ENCODE measurements at regions not wholly inside any gene's neighbourhood (a gene's known extent, or its start where the extent isn't known, plus 50 kb on each side); places are given as distances from the start of the nearest gene placed in this dataset.

GRCh38 chr10:133010095-133010842, 67.9 kb upstream of the CFAP46 start:
- Histone ChIP-seq H3K27ac (ENCODE audit: low read depth in 1 of 2, low read length in 2 of 2) (peak overlapping the region; percentile 94 to 97), H3K4me2 (replicated peaks; ENCODE audit: extremely low read depth, low read length, poor library complexity, severe bottlenecking) (peak overlapping the region; percentile 69), H3K4me1 (ENCODE audit: control insufficient read depth in 1 of 2, insufficient read depth in 2 of 2, low read length in 2 of 2) (peaks cover 57 to 74% of the 10 kb centered on the region in 2 donors), H3K27me3 (ENCODE audit: control insufficient read depth in 2 of 2, insufficient read depth in 2 of 2, low read length in 2 of 2) (no peaks in the 10 kb centered on the region), H3K9ac (ENCODE audit: insufficient read depth, low read length, poor library complexity, severe bottlenecking) (peak overlapping the region; percentile 73), H3K4me3 (replicated peaks in 1 of 3; ENCODE audit: low read depth in 2 of 3, low read length in 3 of 3) (peak overlapping the region in 2 of 3 experiments; percentile 0 to 60), H4K20me1 (ENCODE audit: insufficient read depth, low read length) (no peaks in the 10 kb centered on the region), H3K36me3 (replicated peaks in 1 of 2; ENCODE audit: control insufficient read depth in 1 of 2, insufficient read depth in 2 of 2, low read length in 2 of 2) (peaks cover 0 to 5% of the 10 kb centered on the region in 2 donors), H3K9me3 (replicated peaks in 1 of 2; ENCODE audit: control insufficient read depth in 1 of 2, insufficient read depth in 1 of 2, low read length in 2 of 2) (no peaks in the 10 kb centered on the region), H2AFZ (ENCODE audit: insufficient read depth, low read depth, low read length, poor library complexity, severe bottlenecking) (no peak overlapping the region), H3K79me2 (ENCODE audit: insufficient read depth, low read length) (peaks cover 7% of the 10 kb centered on the region)
- H3K4me1 Mint-ChIP-seq: peaks cover 43% of the 10 kb centered on the region
- H3K36me3 Mint-ChIP-seq: peaks cover 0 to 2% of the 10 kb centered on the region in 2 donors
- TF ChIP-seq CTCF (IDR thresholded peaks at IDR 0.05): no peak
- H3K9me3 Mint-ChIP-seq: peaks cover 0 to 2% (median 0%) of the 10 kb centered on the region in 7 donors
- intact Hi-C loops (cut with micrococcal nuclease): loop anchor here (5.0 to 10.0 kb wide), 2 partner anchors 235 to 247 kb away; no protein-coding TSS in a partner anchor
- WGBS (ENCODE audit: insufficient coverage): 97% methylated on average over 22 of the region's 23 CpGs
- no peak overlapping the region for H3K27ac Mint-ChIP-seq
- H3K4me3 Mint-ChIP-seq: peak overlapping the region in 1 of 2 donors; percentile 63
- peak in 2 of 3 donors; percentile 15 to 38 for DNase-seq
- H3K27me3 Mint-ChIP-seq (ENCODE audit: low read depth in 3 of 3): peaks cover 0 to 10% (median 2%) of the 10 kb centered on the region in 3 donors

GRCh38 chr10:133009218-133009950, 67.0 kb upstream of the CFAP46 start:
- WGBS (ENCODE audit: insufficient coverage): 59% methylated on average over 16 of the region's 23 CpGs
- intact Hi-C loops (cut with micrococcal nuclease): no loop called here
- H4K20me1 ChIP-seq (ENCODE audit: insufficient read depth, low read length): no peaks in the 10 kb centered on the region
- Mint-ChIP-seq H3K4me1 (peaks cover 43% of the 10 kb centered on the region), H3K36me3 (no peaks in the 10 kb centered on the region), H3K9me3 (peaks cover 0 to 2% (median 0%) of the 10 kb centered on the region in 7 donors), H3K4me3 (peak overlapping the region in 1 of 2 donors; percentile 55), H3K27ac (no peak overlapping the region), H3K27me3 (ENCODE audit: low read depth in 3 of 3) (peaks cover 0 to 11% (median 2%) of the 10 kb centered on the region in 3 donors)
- no peaks in the 10 kb centered on the region for H3K9me3 ChIP-seq (replicated peaks in 1 of 2; ENCODE audit: control insufficient read depth in 1 of 2, insufficient read depth in 1 of 2, low read length in 2 of 2)
- peak overlapping the region; percentile 37 for H2AFZ ChIP-seq (ENCODE audit: insufficient read depth, low read depth, low read length, poor library complexity, severe bottlenecking)
- H3K27me3 ChIP-seq (ENCODE audit: control insufficient read depth in 2 of 2, insufficient read depth in 2 of 2, low read length in 2 of 2): no peaks in the 10 kb centered on the region
- H3K4me3 ChIP-seq (replicated peaks in 1 of 3; ENCODE audit: low read depth in 2 of 3, low read length in 3 of 3): peak overlapping the region; percentile 0 to 60 (median 21)
- H3K4me2 ChIP-seq (replicated peaks; ENCODE audit: extremely low read depth, low read length, poor library complexity, severe bottlenecking): peak overlapping the region; percentile 69
- H3K4me1 ChIP-seq (ENCODE audit: control insufficient read depth in 1 of 2, insufficient read depth in 2 of 2, low read length in 2 of 2): peaks cover 54 to 75% of the 10 kb centered on the region in 2 donors
- no peaks in the 10 kb centered on the region for H3K36me3 ChIP-seq (replicated peaks in 1 of 2; ENCODE audit: control insufficient read depth in 1 of 2, insufficient read depth in 2 of 2, low read length in 2 of 2)
- peaks cover 7% of the 10 kb centered on the region for H3K79me2 ChIP-seq (ENCODE audit: insufficient read depth, low read length)
- no peak for TF ChIP-seq CTCF (IDR thresholded peaks at IDR 0.05)
- H3K9ac ChIP-seq (ENCODE audit: insufficient read depth, low read length, poor library complexity, severe bottlenecking): peak overlapping the region; percentile 73
- DNase-seq: peak; percentile 95 to 98 (median 97)
- peak overlapping the region; percentile 94 to 97 for H3K27ac ChIP-seq (ENCODE audit: low read depth in 1 of 2, low read length in 2 of 2)

All from CD14-positive monocyte (primary cell).